ENCODE measurements at regions not wholly inside any gene's neighbourhood (a gene's known extent, or its start where the extent isn't known, plus 50 kb on each side); places are given as distances from the start of the nearest gene placed in this dataset.
"Not testable (repeated sequence)": the region's sequence is repeated elsewhere in the genome, so short reads cannot be mapped to it uniquely, and the experiment has no call there.

- no peak for DNase-seq (ENCODE audit: low spot score)
Observed at GRCh38 chr11:134498326-134499139, 86.5 kb upstream of the B3GAT1 start.

GRCh38 chr11:134497586-134497985, 85.5 kb upstream of the B3GAT1 start:
- no peak for DNase-seq (ENCODE audit: low spot score)

DNA sequence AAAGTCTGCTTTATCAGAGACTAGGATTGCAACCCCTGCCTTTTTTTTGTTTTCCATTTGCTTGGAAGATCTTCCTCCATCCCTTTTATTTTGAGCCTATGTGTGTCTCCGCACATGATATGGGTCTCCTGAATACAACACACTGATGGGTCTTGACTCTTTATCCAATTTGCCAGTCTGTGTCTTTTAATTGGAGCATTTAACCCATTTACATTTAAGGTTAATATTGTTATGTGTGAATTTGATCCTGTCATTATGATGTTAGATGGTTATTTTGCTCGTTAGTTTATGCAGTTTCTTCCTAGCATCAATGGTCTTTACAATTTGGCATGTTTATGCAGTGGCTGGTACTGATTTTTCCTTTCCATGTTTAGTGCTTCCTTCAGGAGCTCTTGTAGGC, 84.0 kb upstream of the B3GAT1 start:
- DNase-seq (ENCODE audit: low spot score): not testable (repeated sequence)

GRCh38 chr11:134494395-134494794, 82.4 kb upstream of the B3GAT1 start:
- not testable (repeated sequence) for DNase-seq (ENCODE audit: low spot score)

GRCh38 chr11:134492411-134492810, 80.4 kb upstream of the B3GAT1 start:
- not testable (repeated sequence) for DNase-seq (ENCODE audit: low spot score)

DNA sequence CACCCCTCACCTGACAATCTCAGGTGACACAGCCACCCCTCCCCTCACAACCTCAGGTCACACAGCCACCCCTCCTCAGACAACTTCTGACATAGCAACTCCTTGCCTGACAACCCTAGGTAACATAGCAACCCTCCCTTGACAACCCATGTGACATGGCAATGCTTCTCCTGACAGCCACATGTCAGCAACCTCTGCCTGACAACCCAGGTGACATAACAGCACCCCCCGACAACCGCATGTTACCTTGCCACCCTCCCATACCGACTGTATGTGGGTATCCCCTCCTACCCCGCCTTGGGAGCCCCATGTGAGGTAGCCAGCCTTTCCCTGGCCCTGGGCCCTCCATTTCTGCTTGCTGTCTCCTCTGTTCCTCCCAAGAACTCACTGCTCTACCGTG, 77.7 kb upstream of the B3GAT1 start:
- DNase-seq (ENCODE audit: low spot score): no peak

DNA sequence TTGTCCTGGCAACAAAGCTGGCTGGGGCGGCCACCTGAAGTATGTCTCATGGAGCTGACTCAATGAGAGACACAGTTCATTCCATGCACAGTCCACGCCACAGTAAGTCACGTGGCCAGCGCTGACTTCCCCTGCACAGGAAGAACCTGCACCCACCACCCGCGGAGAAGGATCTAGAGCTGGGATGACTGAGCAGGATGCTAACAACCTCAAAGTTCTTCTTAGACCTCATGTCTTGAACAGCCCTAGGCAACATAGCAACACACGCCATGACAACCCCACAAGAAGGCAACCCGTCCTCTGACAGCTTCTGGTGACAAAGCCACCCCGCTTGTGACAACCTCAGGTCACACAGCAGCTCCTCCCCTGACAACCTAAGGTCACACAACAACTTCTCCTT, 76.9 kb upstream of the B3GAT1 start:
- no peak for DNase-seq (ENCODE audit: low spot score)

GRCh38 chr11:134488512-134488911, 76.5 kb upstream of the B3GAT1 start:
- DNase-seq (ENCODE audit: low spot score): no peak

DNA sequence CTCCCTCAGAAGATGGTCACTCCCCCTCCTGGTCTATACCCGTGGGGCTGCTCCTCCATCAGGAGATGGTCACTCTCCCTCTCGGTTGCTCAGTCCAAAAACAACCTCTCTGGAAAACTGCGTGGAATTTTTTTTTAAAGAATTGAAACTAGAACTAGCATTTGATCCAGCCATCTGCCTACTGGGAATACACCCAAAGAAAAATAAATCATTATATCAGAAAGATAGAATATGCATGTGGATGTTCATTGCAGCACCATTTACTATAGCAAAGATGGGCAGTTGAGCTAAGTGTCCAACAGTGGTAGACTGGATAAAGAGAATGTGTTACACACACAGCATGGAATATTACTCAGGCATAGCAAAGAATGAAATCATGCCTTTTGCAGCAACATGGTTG, 75.7 kb upstream of the B3GAT1 start:
- DNase-seq (ENCODE audit: low spot score): no peak

GRCh38 chr11:134486704-134487103, 74.7 kb upstream of the B3GAT1 start:
- DNase-seq (ENCODE audit: low spot score): no peak

- DNase-seq (ENCODE audit: low spot score): no peak
Observed at GRCh38 chr11:134486106-134486505, 74.1 kb upstream of the B3GAT1 start.

- DNase-seq (ENCODE audit: low spot score): no peak
Observed at GRCh38 chr11:134485316-134485715, 73.3 kb upstream of the B3GAT1 start.

DNA sequence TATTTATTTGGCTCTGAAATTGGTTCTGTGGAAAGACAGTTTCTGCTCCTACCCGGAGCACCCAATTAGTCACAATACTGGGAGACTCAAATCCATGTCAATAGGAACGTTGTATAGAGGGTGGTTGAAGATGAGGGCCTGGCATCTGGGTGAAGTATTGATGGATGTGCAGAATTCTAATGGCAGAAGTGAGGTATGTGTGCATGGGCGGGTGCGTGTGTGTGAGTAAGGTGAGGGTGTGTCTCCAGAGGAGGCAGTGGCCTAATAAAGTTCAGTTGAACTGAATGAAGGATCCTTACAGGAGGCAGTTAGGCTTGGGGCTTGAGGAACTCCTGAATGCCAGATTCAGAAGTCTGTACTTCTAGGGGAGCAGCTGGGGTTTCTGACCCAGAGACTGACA, 71.8 kb upstream of the B3GAT1 start:
- DNase-seq (ENCODE audit: low spot score): no peak

GRCh38 chr11:134483291-134483690, 71.2 kb upstream of the B3GAT1 start:
- DNase-seq (ENCODE audit: low spot score): no peak

GRCh38 chr11:134482865-134483264, 70.8 kb upstream of the B3GAT1 start:
- DNase-seq (ENCODE audit: low spot score): no peak

DNA sequence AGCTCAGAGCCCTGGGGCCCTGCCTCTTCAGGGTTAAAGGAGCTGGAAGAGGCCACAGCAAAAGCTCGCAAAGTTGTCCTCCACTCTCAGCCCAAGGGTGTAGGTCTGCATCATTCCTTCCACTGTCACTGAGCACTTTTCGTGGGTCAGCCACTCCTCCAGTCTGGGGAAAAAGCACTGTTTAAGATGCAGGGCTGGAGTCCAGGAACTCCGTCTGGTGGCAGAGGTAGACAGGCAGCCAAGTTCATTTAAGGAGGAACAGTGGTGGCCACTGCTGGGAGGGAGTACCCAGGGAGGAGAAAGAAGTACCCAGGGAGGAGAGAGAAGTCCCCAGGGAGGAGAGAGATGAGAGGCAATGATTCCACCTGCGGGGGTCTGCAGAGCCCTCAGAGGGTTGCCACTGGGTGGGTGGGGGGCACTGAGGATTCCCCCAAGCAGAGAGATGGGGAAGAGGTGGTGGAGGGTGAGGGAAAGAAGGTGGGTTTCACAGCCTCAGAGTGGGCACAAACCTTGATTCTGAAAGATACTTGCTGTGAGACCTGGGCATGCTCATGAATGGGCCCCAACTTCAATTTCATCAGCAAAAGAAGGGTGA, 70.0 kb upstream of the B3GAT1 start:
- DNase-seq (ENCODE audit: low spot score): no peak

GRCh38 chr11:134481135-134481534, 69.1 kb upstream of the B3GAT1 start:
- DNase-seq (ENCODE audit: low spot score): no peak

DNA sequence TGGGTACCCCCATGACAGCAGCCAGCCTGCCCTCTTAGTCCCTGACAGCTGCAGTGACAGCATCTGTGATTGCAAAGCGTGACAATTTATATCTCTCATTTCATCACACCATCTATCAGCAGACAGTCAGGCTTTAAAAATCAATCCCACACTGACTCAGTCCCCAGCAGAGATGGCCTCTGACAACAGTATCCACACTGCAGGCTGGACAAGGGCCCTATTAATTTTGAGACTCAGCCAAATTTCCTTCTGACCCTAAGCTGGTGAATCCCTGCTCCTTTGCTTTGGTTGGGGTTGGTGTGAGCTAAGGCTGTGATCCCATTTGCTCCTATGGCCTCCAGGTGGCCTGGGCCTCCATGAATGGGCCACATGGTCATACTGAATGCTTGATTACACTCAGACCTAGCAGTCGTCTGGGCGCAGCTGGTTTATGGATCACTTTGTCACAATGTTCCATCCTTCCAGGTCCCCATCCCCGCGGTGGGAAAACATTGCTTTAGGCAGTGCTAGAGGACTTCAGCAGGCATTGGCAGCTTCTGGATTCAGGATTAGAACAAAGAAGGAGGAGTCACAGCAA, 68.2 kb upstream of the B3GAT1 start:
- DNase-seq (ENCODE audit: low spot score): no peak

GRCh38 chr11:134479206-134480135, 67.4 kb upstream of the B3GAT1 start:
- no peak for DNase-seq (ENCODE audit: low spot score)

- no peak for DNase-seq (ENCODE audit: low spot score)
Observed at GRCh38 chr11:134478611-134479010, 66.6 kb upstream of the B3GAT1 start.

GRCh38 chr11:134478176-134478575, 66.1 kb upstream of the B3GAT1 start:
- DNase-seq (ENCODE audit: low spot score): no peak

DNA sequence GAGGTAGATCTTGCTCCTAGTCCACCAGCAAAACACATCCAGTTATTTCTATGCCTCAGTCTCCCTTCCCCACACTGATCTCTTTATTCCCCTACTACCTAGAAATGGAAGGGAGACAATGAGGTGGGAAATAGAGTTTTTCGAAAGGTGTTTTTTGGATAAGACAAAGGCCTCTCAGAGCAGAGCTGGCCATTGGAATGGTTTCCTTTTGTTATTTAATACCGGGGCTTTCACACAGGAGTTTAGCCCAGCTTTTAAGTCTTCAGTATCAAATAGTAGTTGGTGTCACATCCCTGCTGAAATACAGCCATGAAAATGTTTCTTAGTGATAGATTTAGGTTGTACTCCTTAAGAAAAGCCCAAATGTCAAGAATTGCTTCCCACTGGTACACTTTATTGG, 65.4 kb upstream of the B3GAT1 start:
- no peak for DNase-seq (ENCODE audit: low spot score)

Measured in RKO (cell line).